GM21367 (cell line): ENCODE measurements at regions not wholly inside any gene's neighbourhood (a gene's known extent, or its start where the extent isn't known, plus 50 kb on each side); places are given as distances from the start of the nearest gene placed in this dataset.

Source experiments
- ATAC-seq: cut with Tn5 transposase; IDR thresholded peaks from one replicate; pipeline ENCODE4 v1.9.1; 2021; ENCODE audit not compliant: unreplicated experiment

DNA sequence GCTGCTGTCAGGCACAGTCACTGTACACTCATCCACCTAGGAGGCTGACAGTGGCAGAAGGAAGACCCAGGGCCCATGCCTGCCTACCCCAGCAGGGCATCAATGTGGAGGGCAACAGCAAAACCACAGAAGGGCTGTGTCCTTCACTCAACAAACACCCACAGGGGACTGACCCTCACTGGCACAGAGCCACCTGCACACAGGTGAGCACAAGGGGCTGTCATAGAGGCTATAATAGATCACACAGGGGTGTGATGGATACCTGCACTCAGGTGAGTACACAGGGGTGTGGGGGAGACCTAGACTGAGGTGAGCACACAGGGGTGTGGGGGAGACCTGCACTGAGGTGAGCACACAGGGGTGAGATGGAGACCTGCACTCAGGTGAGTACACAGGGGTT is 132.8 kb upstream of the TCERG1L start:
- ATAC-seq: no peak

DNA sequence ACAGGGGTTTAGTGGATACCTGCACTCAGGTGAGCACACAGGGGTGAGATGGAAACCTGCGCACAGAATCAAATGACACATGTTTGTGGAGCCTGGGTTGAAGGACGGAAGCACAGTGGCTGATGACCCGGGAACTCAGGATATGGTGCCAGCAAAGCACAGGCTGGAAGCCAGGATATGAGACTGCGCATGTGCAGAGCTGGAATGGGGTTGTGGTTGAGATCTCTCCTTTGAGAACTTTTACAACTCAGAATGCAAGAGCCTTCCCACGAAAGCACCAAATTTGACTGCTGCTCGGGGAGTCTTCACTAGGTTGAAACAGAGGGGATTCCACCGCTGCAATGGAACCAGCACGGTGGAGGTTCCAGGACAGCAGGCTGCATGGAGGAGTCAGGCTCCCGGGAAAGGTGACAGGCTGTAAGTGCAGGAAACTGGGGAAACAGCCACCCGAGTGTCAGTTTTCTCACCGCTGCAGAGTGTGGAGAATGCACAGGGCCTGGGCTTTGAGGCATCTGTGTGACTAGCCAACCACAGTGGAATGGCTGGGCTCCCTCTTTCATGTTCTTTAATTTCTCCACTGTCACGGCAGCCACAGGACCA is 133.4 kb upstream of the TCERG1L start:
- ATAC-seq: no peak

DNA sequence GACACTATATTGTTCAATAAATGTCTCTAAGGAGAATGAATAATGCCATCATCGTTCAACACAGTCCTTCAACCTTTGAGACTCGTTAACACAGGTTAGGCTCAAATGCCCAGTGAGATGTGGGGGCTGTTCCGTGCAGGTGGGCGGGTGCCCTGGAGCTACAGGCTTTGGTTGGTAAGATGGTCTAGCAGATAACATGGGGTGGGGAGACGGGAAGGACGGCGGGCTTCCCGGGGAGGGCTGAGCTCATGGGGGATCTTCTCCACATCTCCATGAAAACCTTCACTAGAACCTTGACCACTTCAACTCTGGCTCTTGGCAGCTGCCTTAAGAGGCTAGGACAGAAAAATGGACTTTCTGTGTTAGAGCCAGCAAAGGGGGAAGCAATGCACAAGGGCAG is 134.1 kb upstream of the TCERG1L start:
- ATAC-seq: no peak

DNA sequence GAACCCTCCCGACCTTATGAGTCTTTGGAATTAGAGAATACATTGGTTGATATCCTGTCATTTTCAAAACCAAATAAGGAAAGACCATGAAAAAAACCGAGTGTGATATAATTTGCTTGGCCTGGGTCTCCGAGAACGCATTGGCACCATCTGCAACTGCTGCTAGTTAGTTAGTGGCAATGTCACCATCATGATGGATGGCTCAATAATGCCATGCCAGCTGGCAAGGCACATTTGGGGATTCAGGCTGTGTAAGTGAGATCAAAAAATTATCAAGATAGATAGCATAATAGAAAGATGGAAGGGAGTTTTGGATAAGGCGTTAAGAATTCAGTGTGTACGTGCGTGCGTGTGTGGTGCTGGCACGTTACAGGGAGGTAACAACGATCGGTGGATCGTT is 134.7 kb upstream of the TCERG1L start:
- ATAC-seq: no peak

DNA sequence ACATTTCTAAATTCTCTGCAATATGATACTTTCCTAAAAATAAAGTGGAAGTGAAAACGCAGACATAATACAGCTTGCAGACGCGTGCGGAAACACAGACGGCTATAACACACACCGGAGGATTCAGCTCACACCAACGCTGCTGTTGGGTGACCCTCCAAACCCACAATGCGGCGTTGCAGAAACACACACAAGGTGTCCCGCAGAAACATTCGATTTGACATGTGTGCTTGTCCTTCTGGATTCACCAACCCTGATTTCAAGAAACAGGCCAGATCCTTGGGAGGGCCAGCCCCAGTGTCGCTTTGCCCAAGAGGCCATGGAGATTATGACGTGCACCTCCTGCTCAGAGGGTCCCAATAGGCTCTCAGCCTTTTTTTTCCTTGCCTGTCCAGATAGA is 136.7 kb upstream of the TCERG1L start:
- no peak for ATAC-seq

DNA sequence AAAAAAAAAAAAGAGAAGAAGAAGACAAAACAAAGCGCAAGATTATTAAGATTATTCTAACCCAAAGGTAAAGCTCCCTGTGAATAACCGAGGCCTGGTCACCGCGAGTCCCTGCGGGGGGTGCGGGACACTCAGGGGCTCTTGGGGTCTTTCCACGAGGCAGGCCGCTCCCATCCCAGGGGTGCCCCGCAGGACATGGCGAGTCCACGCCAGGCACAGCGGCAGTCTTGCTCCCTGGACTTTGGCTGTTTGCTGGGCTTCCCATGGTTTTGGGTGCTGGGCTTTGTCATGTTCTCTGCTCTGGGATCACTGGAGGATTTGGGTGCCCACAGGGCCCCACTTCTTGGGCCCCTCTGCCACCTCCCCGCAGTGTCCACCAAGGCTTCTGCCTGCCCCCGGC is 137.4 kb upstream of the TCERG1L start:
- no peak for ATAC-seq

DNA sequence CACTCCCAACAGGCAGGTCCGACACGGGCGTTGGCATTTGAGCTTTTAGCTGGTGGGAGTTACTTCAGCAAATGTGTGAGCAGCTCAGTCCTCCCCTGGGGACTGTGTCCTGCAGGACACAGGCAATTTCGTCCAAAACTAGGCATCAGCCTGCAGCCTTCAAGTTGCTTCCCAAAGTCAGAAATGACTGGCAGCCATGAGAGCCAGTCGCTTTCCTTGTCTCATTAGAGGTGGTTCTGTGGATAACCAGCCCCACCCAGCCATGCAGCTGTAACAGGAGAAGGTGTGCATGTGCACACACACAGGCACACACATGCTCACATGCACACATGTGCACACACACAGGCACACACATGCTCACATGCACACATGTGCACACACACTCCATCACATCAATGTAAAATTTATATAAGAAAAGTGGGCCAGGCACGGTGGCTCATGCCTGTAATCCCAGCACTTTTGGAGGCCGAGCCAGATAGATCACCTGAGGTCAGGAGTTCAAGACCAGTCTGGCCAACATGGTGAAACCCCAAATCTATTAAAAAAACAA is 138.8 kb upstream of the TCERG1L start:
- no peak for ATAC-seq

DNA sequence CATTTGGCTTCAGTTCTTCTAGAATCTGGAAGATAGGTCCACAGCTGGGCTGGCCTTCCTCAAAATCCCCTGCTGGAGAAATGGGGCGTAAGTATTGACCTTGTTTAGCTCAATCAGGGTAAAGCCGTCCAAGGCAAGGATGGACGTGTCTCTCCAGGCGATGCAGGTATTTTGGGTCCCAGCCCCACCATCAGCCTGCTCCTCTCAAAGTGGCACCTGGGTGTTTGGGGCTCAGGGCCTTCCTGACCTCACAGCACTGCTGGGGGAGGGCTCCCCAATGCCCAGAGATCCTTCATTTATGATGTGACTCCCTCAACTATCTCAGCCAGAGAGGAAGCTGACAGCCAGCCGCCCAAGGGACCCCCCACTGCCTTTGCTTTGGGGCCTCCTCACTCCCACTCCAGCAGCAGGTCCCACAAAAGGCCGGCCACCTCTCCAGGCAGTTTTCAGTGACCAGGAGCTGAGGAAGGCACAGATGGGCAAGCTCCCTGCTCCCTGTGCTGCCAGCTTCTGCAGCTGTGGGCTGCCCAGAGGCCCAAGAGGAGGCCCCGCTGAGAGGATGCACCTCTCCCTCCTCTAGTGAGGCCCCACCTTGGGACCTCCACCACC is 140.0 kb upstream of the TCERG1L start:
- ATAC-seq: no peak

DNA sequence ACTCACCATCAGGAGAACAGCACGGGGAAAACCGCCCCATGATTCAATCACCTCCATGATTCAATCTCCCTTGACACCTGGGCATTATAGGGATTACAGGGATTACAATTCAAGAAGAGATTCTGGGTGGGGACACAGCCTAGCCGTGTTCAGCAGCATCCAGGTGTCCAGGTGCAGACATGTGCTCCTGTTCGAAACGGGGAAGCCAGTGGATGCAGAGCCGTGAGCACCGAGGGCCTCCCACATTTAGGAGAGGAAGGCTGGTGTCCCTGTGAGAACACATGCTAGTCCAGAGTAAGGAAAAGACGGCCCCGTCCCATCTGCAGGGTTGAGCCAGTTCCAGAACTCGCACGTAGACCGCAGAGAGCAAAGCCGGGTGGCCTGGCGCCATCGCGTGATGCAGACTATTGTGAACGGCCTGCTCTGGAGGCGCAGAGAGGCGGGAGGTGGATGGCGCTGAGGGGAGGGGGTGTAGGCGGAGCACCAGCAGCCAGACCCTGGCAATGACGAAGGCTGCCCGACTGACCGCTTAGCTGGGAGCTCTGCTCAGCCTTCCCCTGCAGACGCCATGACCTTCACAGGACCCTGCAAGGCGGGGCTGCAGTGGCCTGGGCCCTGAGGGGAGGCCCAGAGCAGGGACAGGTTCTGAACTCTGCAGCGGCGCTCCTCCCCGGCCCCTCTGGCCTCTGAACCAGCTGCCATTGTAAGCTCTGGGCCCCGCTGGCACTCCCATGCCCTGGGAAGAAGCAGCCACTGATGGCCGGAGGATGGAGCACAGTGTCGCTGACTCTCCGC is 141.6 kb upstream of the TCERG1L start:
- no peak for ATAC-seq

DNA sequence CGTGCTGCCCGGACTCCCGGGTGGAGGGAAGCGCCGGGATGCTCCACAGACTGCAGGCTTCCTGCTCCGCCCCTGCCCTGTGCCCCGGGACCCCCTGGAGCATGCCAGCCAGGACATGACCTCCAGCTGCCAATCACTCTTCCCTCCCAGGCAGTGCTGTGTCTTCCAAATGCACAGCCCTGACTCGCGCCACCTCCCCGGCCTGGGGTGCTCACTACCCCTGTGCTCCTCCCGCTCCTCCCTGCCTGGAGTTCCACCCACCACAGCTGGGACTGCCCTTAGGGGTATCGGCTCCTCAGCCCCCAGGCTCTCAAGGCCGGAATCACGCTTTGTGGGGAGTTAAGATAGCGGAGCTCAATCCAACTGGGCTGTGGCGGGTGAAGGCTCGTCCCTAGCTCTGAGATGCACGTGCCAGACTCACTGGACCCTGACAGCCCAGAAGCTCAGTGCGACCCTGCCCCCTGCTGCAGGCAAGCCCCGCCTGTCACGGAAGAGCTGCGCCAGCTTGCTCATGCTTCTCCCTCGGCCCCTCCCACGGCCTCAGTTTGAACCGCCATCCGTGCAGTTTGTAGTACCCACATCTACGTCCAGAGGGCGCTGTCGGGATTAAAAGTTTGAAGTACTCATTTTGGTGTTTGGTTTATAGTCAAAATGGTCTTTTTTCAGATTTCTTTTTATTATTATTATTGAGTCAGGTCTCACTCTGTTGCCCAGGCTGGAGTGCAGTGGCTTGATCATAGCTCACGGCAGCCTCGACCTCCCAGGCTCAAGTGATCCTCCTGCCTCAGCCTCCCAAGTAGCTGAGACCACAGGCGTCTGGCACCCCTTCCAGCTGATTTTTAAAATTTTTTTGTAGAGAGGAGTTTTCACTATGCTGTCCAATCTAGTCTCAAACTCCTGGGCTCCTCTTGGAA is 142.5 kb upstream of the TCERG1L start:
- no peak for ATAC-seq

DNA sequence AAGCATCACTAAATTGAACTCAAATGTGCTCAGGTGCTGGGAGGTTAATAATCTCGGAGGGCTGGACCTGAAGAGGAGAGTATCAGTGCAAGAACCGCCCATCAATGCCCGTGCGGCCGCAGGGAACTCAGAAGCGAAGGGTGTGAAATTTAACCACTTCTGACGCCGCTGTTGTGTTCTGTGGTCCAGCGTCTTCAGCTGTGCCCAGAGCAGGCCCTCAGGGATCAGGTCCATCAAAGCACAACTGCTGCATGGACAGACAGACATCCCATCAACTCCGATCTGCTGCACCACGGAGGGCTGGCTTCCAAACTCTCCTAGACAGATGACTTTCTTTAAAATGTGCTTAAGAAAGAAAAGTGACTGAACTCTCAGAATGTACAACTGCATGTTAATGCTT is 144.9 kb upstream of the TCERG1L start:
- no peak for ATAC-seq

DNA sequence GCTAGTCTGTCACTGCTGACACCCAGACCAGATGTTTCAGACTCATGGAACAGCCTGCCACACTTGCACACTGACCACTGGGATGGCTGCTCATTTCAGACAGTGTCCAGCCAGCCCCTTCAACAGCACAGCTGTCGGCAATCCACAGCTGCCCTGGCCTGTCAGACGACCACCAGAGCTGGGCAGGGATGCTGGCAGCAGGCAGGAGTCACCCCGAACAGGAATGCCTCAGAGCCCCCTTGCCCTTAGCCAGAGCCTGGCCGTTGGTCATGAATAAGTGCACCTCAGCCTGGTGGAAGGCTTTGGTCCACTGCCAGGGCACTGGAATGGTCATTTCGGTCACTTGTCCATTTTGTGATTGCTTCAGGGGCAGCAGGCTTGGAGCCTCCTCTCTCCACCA is 149.6 kb upstream of the TCERG1L start:
- no peak for ATAC-seq

DNA sequence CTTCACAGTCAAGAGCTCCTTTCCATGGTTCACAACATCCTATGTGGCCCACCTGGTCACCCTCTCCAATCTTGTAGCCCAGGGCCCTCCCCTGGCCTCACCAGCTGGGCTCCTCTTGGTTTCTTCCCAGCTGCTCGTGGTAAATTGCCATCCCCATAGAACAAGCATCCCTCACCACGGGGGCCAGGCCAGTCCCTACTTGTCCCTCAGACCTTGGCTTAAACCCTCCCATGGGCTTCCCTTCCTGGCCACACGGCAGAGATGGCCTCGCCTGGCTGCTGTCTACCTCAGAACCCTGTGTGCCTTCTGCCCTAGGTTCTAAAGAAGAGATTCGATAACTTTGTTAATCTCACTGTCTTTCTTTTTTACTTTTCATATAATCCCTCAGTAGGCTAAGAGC is 153.3 kb upstream of the TCERG1L start:
- ATAC-seq: no peak

DNA sequence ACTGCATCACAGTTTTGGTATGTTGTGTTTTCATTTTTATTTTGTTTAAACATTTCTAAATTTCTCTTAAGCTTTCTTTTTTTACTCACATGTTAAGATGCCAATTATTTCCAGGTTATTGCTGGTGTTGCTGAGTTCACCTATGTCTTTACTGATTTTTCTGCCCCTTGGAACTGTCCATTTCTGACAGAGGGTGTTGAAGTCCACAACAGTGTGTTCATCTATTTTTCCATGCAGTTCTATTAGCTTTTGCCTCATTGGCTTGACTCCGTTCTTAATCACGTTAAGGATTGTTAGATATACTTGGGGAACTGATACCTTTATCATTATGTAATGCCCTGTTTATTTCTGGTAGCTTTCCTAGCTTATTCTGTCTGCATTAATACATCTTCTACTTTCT is 158.0 kb upstream of the TCERG1L start:
- no peak for ATAC-seq

DNA sequence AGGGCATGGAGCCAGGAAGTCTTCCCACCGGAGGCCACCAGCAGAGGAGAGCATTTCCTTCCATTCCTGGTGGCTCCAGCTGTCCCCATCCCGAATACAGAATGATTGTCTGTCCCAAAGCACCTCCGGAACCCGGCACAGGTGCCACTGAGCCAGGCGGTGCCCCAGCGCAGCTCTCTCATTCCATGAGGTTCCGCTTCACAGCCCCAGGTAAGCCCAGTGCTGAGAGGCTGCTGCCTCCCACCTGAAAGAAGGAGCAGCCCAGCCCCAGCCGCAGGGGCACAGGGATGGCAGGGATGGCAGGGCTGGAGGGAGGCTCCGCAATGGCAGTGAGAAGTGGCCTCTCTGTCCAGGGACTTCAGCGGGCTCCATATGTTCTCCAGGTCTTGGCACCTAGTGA is 162.1 kb upstream of the TCERG1L start:
- no peak for ATAC-seq

DNA sequence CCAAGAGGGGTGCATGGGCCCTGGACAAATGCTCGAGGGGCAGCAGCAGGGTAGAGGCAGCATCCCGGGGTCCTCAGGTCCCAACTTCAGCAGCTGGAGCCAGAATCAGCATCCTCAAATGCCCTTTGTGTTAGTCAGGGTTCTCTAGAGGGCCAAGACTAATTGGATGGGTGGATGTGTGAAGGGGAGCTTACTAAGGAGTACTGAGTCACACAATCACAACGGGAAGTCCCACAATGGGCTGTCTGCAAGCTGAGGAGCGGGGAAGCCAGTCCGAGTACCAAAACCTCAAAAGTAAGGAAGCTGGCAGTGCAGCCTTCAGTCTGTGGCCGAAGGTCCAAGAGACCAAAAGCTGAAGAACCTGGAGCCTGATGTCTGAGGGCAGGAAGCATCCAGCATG is 162.9 kb upstream of the TCERG1L start:
- ATAC-seq: no peak

DNA sequence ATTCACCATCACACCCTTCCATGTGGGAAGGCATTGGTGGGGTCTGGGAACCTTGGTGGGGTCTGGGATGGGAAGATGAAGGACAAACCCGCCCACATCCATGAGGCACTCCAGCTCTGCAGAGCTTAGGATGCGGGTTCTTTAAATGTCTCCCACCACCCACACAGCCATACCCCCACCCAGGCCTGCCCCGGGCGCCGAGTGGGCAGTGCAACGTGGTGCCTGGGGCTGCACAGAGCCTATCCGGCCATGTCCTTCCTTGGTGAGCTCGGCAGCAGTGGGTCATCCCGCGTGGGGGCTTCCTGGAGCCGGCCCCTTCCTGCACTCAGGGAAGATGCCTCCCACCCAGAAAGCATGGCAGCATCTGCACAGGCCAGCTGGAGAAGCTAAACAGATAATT is 163.5 kb upstream of the TCERG1L start:
- no peak for ATAC-seq

DNA sequence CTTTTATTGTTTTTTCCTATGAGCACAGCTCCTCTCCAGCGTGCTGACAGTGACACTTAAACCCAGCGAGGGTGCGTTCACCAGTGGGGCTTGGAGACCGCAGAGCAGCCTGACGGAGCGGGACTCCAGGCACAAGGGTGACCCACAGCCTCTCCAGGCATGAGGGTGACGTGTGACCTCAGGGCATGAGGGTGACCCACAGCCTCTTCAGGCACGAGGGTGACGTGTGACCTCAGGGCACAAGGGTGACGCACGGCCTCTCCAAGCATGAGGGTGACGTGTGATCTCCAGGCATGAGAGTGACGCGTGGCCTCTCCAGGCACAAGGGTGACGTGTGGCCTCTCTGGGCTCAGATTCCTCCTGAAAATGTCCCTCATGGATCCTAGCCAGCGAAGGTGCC is 164.3 kb upstream of the TCERG1L start:
- no peak for ATAC-seq

DNA sequence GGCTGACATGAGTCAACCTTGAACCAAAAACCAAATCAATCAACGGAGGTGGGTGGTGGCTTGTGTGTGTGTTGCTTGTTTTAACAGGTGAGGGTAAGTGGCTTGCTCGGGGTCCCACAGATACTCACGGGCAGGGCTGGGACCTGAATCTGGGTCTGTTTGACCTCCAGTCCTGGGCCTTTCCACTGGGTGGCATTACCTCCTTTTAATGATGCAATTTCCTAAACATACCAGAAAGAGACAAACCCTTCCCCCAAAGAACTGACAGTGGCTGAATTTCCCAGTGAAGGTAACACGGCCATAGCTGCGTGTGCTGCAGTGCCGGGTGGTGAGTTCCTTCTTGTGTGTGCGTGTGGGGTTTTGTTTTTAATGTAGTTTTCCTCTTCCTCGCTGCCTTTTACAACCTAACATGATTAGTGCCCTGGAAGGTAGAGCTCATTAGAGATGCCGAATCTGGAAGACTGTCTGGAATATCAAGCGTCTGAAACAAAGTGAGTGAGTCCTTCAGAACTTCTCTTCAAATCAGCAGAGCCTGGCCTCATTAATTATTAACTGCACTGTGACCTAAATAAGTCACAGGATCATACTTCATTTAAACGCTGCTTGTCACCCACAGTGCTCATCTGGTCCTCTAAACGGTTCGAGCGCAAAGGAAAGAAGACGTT is 166.1 kb upstream of the TCERG1L start:
- no peak for ATAC-seq

DNA sequence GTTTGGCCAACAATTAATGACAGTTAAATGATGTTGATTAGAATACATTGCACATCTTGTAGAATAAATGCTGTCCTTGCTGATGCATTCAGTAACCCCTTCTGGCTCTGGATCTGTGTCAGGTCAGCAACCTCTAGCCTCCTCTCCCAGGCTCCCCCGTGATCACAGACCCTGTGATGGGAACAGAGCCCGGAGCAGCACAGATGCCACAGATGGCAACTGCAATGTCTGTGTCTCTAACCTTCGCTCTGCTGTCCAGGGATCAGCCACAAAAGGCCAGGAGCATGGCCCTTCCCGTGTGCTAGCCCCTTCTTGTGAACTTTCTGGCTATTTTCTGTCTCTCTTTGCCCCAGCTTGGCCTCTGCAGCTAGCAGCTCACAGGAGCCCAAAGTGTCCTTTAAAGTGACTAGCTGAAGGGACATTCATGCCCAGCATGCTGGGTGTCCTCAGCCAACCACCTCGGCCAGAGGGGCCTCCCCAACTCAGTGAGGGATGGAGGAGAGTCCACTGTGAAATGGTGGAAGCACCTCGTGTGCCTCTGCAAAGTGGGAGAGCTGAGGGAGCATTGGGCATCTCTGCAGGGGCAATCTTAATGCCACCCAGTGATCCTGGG is 167.0 kb upstream of the TCERG1L start:
- ATAC-seq: no peak
